HG03108 (cell line): ENCODE measurements at regions not wholly inside any gene's neighbourhood (a gene's known extent, or its start where the extent isn't known, plus 50 kb on each side); places are given as distances from the start of the nearest gene placed in this dataset.

Source experiments
- ATAC-seq: cut with Tn5 transposase; IDR thresholded peaks from one replicate; pipeline ENCODE4 v1.9.1; 2021; ENCODE audit warnings: moderate library complexity; ENCODE audit not compliant: unreplicated experiment

DNA sequence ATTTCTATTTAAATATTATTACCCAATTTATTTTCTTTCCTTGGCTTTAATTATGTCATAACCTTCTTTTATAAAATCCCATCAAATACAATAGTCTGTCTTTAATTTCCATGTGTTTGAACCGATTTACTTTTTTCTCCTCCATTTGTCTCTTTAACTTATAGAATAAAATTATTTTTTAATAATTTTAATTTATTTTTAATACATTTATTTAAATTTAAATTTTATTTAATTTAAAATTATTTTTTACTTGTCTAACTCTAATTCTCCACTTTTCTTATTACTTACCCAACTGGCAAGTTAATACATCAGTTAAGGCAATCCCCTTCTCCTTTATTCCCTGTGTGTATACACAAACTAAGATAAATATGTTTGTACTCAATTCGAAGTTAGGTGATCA is 817.6 kb upstream of the NR2F2 start:
- no peak for ATAC-seq

DNA sequence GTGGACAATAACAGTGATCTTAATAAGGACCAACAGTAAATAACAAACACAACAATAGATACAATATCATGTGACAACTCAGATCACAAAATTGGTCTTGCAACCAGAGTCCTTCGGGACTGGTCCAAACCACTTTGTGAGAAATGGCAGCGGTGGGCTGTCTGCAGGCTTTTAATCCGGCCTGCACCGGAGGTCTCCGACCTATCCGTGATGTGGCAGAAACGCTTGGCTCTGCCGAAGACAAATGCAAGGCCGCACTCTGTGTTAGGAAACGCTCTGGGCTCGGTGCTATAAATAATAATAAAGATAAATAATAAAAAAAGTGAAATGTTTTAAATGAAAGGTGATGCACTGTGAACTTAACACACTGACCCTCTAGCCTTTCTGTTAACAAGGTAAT is 810.6 kb upstream of the NR2F2 start:
- no peak for ATAC-seq

DNA sequence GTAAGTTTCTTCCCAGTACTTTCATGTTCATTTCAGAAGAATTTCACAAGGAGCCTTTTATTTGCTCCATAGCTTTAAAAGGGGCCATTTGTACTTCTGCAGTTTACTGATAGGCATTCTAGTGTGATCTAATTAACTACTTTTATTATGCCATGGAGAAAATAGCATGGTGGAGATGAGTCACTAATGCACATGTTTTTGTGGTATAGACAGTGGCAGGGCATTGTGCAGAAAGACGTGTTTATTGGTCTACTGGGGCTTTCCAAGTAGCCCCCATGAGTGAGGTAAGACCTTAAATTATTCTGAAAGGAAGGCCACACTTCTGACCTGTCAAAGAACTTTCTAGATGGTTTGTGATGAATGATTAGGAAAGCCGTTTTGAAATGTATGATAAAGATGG is 810.0 kb upstream of the NR2F2 start:
- ATAC-seq: no peak

DNA sequence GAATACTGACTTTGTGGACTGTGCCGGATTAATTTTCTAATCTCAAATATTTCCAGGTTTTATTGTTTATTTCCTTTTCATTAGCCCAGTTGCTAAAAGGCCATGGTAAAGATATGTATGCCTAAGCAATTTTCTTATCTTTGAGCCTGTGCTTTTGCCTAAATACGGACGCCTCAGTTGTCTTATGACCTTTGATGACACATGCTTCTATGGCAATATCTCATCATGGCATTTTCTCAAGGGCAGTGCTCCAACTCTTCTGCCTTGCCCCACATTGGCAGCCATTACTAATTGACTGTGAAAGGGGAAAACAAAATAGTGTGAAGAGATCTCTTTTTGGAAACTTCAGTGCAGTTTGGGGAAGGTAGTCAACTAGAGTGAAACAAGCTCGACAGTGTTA is 809.6 kb upstream of the NR2F2 start:
- no peak for ATAC-seq

DNA sequence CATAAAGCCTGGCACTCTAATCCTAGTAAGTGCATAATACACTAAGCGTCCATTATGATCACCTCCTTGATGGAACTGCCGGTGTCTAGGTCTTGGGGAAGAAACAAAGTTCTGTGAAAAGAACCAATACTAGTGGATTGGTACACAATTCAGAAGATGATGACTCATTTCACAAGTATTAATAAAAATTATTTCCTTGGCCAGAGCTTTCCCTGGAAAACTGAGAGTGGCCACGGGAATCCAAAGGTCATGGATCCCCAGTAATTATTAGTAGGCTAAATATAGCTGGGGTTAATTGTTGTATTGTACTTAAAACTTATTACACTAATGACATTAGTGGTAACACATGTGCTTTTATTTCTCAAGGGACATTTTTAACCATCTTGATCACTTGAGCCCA is 808.0 kb upstream of the NR2F2 start:
- no peak for ATAC-seq

DNA sequence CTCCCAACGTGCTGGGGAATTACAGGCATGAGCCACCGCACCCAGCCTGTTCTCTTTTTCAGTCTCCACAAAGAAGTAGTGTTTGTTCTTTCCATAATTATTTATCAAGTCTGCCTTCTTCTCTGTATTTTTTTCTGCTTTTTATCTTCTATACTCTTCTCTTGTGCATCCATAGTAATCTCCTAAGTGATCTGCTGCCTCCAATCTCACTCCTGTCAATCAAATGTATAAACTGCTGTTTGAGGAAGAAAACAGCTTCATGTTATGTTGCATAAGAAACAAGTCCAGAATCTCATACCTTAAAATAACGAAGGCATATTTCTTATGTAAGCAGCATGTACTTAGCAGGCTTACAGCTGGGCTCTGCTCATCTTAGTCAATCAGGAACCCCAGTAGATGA is 801.6 kb upstream of the NR2F2 start:
- ATAC-seq: no peak

DNA sequence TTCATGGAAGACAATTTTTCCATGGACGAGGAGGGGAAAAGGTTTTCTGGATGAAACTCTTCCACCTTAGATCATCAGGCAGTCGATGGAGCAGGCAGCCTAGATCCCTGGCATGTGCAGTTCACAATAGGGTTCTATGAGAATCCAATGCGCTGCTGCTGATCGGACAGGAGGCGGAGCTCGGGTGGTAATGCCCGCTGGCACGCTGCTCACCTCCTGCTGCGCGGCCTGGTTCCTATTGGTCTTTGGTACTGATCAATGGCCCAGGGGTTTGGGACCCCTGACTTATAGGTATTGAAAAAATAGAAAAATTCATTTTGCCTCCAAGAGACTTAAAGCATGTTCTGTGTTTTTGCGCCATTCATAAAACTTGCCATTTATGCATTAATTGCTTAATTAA is 793.9 kb upstream of the NR2F2 start:
- ATAC-seq: no peak

DNA sequence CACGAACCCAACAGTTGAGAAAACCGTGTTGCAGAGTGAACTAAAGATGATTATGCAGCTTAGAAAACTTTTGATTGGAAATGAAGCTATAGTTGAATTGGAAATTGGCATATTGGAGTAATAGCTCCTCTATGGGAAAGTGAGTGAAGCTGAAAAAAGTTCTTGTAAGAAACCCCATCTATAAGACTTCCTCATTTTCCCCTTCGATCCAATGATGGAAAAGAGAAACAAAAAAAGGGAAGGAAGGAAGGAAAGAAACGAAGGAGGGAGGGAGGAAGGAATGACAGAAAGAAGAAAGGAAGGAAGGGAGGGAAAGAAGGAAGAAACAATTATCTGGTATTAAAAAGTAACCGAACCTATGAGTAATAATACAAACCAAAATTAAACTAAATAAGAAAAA is 791.8 kb upstream of the NR2F2 start:
- ATAC-seq: no peak

DNA sequence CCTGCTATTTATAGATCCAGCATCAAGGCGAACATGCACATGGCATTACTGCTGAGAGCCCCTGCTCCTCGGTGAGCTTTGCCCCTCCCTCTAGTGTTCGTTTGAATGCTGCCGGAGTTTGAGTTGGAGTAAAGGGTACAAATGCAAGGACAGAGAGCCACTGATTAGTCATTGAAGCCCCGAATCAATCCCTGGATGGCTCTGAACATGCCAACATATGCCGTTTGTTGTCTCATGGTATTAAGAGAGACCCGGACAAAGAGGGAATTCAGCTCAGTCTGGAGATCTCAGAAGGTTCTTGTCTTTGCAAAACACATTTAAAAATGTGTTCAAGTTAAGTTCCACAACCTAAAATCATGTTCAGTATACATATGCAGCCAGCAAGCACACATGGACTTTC is 789.2 kb upstream of the NR2F2 start:
- no peak for ATAC-seq

DNA sequence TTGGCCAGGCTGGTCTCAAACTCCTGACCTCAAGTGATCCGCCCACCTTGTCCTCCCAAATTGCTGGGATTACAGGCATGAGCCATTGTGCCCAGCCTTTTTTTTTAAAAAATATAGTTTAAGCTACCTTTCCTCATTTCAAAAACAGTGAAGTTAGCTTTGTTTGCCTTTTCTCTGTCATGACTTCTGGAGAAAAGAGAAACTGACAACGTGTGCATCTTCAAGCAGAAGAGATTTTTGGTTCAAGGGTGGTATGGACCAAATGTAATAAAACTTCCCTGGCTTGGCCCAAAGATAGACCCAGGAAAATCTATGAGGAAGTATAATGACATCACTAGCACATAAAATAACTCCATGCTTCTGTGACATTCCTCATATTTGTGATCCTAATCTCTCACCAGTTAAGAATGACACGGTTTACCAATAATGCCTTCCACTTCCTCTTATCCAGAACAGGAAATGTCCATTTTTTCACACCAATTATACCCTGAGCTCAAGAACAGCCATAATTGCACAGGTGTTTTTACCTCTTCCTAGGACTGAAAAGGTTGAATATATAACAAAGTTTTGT is 781.2 kb upstream of the NR2F2 start:
- no peak for ATAC-seq

DNA sequence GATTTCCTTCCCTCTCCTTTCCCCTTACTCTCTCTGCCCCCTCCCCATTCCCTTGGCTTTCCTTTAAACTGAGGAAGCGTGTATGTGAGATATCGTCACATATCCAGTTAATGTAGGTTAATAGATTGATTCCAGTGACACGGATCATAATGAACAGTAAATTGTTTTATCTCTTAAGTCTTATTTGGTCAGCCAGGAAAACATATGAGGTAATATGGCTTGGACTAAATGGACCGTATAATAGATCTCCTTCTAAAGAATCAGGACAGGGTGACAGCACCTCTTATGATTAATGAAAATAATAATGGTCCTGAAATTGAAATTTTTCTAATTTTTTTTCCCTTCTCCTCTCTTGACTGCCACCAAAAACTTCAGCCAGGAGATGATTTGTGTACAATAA is 779.8 kb upstream of the NR2F2 start:
- no peak for ATAC-seq

DNA sequence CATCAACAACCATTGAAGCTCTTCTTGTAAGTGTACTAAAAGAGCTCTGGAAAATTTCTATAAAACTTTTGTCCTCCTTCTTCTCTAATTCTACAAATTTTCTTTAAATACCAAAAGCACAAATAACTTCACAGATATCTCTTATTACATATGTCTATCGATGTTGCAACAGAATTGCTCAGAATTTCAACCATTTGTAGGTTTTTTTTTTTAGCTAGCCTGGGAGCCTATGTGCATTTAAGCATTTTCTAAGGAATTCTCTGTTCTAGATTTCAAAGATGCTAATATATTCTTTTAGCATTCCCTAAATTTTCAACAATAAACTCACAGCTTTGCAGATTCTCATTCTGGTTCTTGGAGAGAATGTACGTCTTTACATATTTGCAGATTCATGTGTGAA is 774.3 kb upstream of the NR2F2 start:
- no peak for ATAC-seq

DNA sequence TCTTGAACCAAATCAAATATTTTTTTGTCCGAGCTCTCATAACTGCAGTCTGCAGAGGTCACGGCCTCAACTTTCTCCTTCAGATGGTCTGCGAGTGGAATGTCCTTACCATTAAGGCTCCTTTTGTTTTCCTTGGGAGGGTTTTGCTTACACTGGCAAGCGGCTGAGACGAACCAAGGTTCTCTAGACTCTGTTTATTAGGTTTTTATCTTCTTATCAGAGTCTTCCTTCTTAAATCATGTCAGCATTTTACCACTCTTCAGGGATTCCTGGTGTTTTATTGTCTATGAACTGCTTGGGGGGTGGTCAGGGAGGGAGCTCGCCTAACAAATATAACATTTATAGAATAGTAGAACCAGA is 773.7 kb upstream of the NR2F2 start:
- ATAC-seq: no peak

DNA sequence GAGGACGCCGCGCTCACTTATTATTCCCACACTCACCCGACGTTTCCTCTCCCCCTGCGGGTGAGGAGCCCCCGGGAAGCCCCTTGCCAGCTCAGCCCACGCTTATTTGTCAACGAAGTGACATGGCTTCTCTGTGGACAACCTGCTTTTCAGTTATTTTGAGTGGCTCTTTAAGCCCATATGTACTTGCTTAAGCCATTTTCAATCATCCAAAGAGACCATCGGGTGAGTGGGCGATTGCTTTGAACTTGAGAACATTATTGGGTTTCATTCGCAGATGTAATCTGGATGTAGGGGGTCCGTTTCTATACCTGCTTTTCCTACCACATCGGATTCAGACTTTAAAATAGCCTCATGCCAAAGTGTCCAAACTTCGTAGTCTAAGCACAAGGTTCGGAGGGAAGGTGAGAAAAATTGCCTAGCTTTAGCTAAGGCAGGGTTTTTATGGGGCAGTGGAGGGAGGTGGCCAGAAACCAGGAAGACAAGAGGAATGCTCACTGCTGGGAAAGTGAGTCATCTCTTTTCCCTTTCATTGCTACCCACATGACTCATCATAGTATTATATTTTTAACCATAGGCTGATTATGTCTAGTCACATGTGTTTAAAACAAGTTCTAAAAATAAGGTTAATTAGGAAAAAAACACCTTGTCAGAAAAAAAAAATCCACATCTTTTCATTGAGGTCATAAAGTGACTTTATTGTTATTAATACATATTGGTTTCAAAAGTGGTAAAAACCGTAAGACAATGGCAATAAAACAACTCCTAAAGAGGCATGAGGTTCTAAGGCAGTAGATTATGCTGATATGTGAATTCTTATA is 773.1 kb upstream of the NR2F2 start:
- no peak for ATAC-seq

DNA sequence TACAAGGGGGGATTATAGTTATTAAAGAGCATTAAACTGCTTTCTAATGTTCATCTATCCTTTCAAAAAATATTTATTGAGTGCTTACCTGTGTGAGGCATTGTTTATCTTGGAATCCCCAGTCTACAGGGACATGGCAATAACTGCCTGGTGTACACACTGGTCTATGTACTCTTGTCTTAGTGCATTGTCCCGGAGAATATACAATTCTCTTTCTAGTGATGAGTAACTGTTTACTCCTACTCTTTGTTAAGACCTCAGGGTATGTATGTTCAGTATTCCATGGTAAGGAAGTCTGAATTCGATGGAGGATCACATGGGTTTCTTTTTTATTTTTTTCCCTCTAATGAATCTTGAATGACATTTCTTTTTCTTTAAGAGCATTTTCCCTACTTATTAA is 772.4 kb upstream of the NR2F2 start:
- no peak for ATAC-seq

DNA sequence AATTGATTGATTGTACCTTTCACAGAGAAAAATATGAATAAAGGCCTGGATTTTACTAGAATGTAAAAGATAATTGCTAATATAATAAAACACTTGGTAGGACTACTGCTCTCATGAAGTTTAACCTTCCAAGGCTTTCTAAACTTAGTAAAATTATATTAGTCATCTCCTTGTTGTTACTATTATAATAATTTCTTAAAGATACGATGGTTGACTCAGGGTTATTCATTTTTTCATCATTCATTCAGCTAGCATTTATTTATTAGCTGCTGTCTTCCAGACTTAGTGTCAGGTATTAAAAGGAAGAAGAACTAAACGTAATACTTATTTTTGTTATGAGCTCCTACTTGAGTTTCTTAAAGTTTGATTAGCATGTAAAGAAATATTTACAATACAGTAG is 771.6 kb upstream of the NR2F2 start:
- ATAC-seq: no peak

DNA sequence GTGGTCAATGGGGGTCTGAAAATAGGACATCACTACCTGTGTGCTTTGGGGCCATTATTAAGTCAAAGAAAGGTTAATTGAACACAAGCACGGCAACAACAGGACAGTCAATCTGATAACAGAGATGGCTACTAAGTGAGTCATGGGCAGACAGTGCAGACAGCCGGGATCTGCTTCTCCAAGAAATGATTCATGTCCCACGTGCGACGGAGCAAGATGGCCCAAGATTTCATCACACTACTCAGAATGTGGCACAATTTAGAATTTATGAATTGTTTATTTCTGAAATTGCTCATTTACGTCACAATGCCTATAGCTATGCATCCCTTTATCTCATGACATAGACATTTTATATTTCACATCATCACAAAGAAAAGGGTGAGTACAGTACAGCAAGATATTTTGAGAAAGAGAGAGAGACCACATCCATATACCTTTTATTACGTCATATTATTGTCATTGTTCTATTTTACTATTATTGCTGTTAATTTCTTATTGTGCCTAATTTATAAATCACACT is 770.6 kb upstream of the NR2F2 start:
- ATAC-seq: no peak

DNA sequence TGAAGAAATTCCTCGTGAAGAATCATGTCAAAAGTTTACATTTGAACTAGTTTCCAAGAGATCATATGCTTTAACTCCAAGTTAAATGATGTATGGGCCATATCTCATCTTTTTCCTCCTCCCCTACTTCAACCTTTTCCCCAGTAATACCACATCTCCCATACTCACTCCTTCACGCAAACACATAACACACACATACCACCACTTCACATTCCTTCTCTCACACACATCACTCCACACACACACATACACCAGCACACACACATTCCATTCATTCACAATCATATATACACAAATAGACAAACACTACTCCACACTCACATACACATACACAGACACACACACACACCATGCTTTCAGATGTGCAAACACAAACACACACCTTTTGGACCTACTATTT is 769.0 kb upstream of the NR2F2 start:
- no peak for ATAC-seq

DNA sequence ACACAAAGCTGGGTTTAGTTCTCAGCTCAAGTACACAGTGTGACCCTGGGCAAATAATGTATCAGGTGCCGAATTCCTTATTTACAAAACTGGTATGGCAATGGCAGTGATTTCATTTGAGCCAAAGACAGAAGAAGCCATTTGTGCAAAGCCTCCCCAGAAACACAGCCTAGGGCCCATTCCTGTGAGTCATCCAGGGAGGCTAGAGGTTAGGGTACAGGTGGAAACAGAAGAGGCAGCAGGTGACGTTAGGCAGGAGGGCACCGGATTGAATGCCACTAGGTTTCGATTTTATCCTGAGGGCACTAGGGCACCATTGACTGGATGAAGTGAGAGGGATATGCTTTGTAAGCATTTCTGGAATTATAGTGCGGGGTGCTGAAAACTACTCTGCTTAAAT is 766.9 kb upstream of the NR2F2 start:
- ATAC-seq: no peak

DNA sequence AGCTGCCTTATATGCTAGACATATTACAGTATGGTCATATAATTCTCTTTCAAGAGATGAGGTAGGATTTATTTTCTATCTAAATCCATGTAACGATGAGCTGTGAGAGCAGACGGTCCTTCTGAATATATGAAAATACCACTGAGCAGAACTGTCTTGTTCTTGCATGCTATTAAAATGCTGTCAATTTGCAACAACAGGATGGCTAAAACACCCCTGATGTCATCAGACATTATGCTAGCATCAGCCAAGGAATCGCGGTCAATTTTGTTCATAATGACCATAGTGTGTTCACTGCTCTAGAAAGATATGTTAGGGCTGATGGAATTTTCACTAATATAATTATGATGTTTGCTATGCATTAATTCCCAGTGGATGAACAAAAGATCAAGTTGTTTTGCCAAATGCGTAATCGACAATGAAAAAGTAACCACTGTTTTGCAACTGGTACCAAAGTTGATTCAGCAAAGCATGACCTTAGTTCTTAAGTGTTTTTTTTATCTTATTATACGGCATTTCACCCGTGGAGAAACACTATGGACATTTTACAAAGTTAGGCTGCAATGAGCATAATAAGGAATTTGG is 765.4 kb upstream of the NR2F2 start:
- ATAC-seq: no peak

DNA sequence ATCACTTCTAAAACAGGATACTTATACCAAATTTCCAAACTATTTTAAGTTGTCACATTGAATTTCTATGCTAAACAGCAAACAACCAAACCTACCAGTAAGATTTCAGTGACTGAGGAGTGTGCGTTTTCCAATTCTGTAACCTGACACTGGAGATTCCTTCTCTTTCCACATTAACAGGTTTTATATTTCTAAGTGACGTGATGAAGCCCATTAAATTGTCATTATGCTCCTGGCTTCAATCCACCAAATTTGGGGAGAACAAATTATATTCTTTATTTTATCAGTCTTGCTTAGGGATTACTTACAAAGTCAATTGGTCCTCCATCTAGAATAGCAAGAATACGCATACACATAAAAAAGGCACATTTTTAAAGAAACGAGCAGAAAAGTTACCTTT is 764.8 kb upstream of the NR2F2 start:
- ATAC-seq: no peak

DNA sequence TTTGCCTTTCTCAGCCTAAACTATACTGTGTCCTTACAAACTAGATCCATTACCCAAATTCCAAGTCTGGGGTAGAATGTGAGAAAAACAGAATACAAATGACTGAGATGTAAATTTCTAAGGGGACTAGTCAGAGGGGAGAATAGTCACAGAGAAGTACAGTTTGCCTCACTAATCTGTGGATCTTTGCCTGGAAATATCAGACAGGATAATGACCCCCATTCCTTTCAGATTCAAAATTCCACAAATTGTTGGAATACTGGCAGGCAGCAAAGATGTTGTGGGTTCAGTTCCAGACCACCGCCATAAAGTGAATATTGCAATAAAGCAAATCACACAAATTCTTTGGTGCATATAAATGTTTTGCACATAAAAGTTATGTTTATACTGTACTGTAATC is 762.8 kb upstream of the NR2F2 start:
- ATAC-seq: no peak

DNA sequence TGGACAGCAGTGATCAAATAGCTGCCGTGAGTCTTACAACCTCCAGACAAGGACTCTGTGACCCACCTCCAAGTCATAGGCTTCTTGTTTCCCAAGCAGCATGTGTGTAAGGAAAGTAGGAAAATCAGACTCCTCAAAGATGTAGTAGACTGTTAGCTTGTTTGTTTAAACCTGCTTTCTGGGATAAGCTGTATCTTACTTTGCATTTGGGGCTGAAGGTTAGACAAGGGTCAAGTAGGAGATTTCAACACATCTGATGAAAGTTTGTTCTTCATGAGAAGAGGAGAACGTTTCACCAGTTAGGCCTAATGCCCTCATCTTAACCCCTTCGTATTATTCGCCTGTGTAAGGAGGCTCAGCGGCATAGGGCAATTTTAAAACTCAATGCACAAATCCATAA is 756.4 kb upstream of the NR2F2 start:
- no peak for ATAC-seq
